H54 (cell line): ENCODE measurements at regions not wholly inside any gene's neighbourhood (a gene's known extent, or its start where the extent isn't known, plus 50 kb on each side); places are given as distances from the start of the nearest gene placed in this dataset.

Source experiments
- DNase-seq: peaks from one replicate; pipeline ENCODE4 v3.0.0; 2011; ENCODE audit warnings: low spot score, mixed read lengths; ENCODE audit not compliant: insufficient read length
- FAIRE-seq: peaks from 3 replicates; lab custom pipeline; 2011; peaks lifted over from hg19 to GRCh38; lab: Jason Lieb, UNC
- POLR2A ChIP-seq: IDR thresholded peaks from 2 replicates; pipeline ENCODE4 v1.6.1; 2011; ENCODE audit warnings: low read depth, mild to moderate bottlenecking, low read length

GRCh38 chr18:40662898-40663437, 1292.1 kb upstream of the PIK3C3 start:
- no peak for DNase-seq
- FAIRE-seq, result no peak
- TF ChIP-seq POLR2A, result no peak

- FAIRE-seq, result no peak
- TF ChIP-seq POLR2A, result no peak
- DNase-seq, result no peak
Measured at GRCh38 chr18:40653682-40654081, 1301.4 kb upstream of the PIK3C3 start.

GRCh38 chr18:40652321-40652720, 1302.7 kb upstream of the PIK3C3 start:
- DNase-seq (no peak), FAIRE-seq (no peak)
- no peak for TF ChIP-seq POLR2A

GRCh38 chr18:40651163-40651562, 1303.9 kb upstream of the PIK3C3 start:
- no peak for FAIRE-seq
- no peak for TF ChIP-seq POLR2A
- DNase-seq, result no peak

GRCh38 chr18:40642692-40643229, 1312.3 kb upstream of the PIK3C3 start:
- FAIRE-seq (no peak), DNase-seq (no peak)
- TF ChIP-seq POLR2A, result no peak

GRCh38 chr18:40631319-40631718, 1323.7 kb upstream of the PIK3C3 start:
- no peak for TF ChIP-seq POLR2A
- FAIRE-seq, result no peak
- no peak for DNase-seq

- TF ChIP-seq POLR2A, result no peak
- no peak for FAIRE-seq
- no peak for DNase-seq
Measured at GRCh38 chr18:40630496-40630895, 1324.5 kb upstream of the PIK3C3 start.

- TF ChIP-seq POLR2A, result no peak
- FAIRE-seq, result no peak
- no peak for DNase-seq
Measured at GRCh38 chr18:40624959-40625358, 1330.1 kb upstream of the PIK3C3 start.

- DNase-seq (no peak), FAIRE-seq (no peak)
- TF ChIP-seq POLR2A, result no peak
Measured at GRCh38 chr18:40613721-40614120, 1341.3 kb upstream of the PIK3C3 start.

- no peak for DNase-seq
- TF ChIP-seq POLR2A, result no peak
- FAIRE-seq, result no peak
Measured at GRCh38 chr18:40612356-40612755, 1342.7 kb upstream of the PIK3C3 start.

GRCh38 chr18:40608226-40608625, 1346.8 kb upstream of the PIK3C3 start:
- FAIRE-seq, result no peak
- TF ChIP-seq POLR2A, result no peak
- no peak for DNase-seq

GRCh38 chr18:40607542-40608148, 1347.4 kb upstream of the PIK3C3 start:
- DNase-seq, result no peak
- TF ChIP-seq POLR2A, result no peak
- no peak for FAIRE-seq

- DNase-seq (no peak), FAIRE-seq (no peak)
- TF ChIP-seq POLR2A, result no peak
Measured at GRCh38 chr18:40606996-40607395, 1348.0 kb upstream of the PIK3C3 start.

- DNase-seq (no peak), FAIRE-seq (no peak)
- TF ChIP-seq POLR2A, result no peak
Measured at GRCh38 chr18:40583671-40584070, 1371.4 kb upstream of the PIK3C3 start.

- DNase-seq (no peak), FAIRE-seq (no peak)
- no peak for TF ChIP-seq POLR2A
Measured at GRCh38 chr18:40582105-40582504, 1372.9 kb upstream of the PIK3C3 start.
